ENCODE measurements at regions not wholly inside any gene's neighbourhood (a gene's known extent, or its start where the extent isn't known, plus 50 kb on each side); places are given as distances from the start of the nearest gene placed in this dataset.

GRCh38 chr19:28840891-28841290, 372.1 kb downstream of the UQCRFS1 start:
- DNase-seq (ENCODE audit: low read depth) = no peak

DNA sequence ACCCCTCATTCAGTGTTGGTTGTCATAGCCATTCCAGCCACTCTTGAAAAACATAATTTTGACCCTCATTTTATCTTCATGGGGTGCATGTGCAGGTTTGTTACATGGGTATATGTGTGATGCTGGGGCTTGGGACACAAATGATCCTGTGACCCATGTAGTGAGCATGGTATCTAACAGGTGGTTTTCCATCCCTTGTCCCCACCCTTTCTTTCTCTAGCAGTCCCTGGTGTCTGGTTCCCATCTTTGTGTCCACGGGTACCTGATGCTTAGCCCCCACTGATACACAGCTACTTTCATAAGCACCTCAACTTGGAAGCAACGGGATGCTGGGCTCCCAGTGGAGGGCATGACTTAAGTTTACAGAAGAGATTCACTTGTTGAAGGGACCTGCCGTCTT, 373.5 kb downstream of the UQCRFS1 start:
- no peak for DNase-seq (ENCODE audit: low read depth)

GRCh38 chr19:28838909-28839308, 374.0 kb downstream of the UQCRFS1 start:
- DNase-seq (ENCODE audit: low read depth) = no peak

DNA sequence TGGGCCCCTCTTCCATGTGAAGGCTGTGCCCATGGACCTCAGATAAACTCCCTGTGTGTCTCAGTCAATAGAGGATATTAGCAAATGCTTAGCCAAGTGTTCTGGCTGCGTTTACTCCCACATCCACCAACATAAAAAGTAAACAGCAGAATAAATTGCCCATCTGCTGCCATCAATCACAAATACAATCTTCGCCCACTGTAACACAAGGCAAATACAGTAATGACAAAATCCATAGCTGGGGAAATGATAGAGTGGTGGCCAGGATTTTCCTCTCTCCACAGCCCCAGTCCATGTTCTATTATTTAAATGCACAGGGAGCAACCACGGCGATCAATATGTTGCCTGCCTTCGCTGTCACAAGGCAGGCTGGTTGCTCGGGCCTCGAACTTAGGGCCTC, 376.5 kb downstream of the UQCRFS1 start:
- no peak for DNase-seq (ENCODE audit: low read depth)

- DNase-seq (ENCODE audit: low read depth) = no peak
Observed at GRCh38 chr19:28834996-28835395, 378.0 kb downstream of the UQCRFS1 start.

DNA sequence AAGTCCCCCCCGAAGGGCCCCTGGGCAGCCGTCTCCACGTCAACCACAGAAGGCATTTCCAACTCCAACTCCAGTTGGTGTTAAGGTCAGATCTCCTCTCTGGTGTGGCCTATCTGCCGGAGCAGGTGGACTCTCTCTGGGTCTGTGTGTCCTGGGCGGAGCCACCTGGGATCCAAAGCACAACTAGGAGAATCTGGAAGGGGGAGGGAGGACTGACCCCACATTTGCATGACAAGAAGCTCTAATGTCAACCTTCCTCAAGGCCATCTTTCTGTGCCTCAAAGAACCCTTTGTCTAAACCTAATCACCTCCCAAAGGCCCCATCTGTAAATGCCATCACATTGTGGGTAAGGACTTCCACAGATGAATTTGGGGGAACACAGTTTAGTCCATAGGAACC, 381.5 kb downstream of the UQCRFS1 start:
- DNase-seq (ENCODE audit: low read depth) = no peak

- no peak for DNase-seq (ENCODE audit: low read depth)
Observed at GRCh38 chr19:28829762-28830161, 383.2 kb downstream of the UQCRFS1 start.

DNA sequence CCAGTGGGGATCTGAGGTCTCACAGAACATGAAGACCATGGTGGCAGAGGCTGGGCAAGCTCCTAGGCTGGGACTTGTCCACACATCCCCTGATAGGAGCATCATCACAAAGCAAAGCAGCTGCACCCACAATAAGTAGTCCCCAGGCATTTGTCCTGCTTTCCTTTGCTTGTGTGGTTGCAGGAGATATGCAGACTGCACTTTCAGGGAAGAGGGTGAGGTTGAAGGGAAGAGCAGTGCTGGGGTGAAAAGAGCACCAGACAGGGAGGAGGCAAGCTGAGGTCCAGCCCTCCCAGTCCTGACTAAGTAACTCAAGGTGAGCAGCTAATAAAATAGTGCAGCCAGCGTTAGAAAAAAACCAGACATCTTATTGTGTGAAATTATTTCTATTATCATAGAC, 383.6 kb downstream of the UQCRFS1 start:
- no peak for DNase-seq (ENCODE audit: low read depth)

- DNase-seq (ENCODE audit: low read depth) = no peak
Observed at GRCh38 chr19:28828276-28828870, 384.6 kb downstream of the UQCRFS1 start.

- DNase-seq (ENCODE audit: low read depth) = no peak
Observed at GRCh38 chr19:28827382-28827781, 385.6 kb downstream of the UQCRFS1 start.

GRCh38 chr19:28823338-28823961, 389.5 kb downstream of the UQCRFS1 start:
- no peak for DNase-seq (ENCODE audit: low read depth)

- DNase-seq (ENCODE audit: low read depth) = no peak
Observed at GRCh38 chr19:28820289-28820688, 392.7 kb downstream of the UQCRFS1 start.

DNA sequence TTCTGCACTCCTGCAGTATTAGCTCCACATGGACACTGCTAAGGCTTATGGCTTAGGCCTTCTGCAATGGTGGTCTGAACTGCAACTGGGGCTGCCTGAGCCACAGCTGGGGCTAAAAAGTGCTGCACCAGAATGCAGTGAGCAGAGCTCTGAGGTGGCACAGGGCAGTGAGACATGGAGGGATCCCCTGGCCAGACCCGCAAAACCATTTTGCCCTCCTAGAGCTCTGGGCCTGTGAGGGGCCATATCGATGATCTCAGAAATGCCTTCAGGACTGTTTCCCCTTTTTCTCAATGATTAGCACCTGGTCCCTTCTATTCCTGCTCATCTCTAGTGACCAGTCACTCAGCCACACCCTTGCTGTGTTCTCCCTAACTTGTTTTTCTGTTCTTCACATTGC, 397.7 kb downstream of the UQCRFS1 start:
- no peak for DNase-seq (ENCODE audit: low read depth)

- DNase-seq (ENCODE audit: low read depth) = no peak
Observed at GRCh38 chr19:28794301-28794700, 418.6 kb downstream of the UQCRFS1 start.

- DNase-seq (ENCODE audit: low read depth) = no peak
Observed at GRCh38 chr19:28793391-28794168, 419.4 kb downstream of the UQCRFS1 start.

DNA sequence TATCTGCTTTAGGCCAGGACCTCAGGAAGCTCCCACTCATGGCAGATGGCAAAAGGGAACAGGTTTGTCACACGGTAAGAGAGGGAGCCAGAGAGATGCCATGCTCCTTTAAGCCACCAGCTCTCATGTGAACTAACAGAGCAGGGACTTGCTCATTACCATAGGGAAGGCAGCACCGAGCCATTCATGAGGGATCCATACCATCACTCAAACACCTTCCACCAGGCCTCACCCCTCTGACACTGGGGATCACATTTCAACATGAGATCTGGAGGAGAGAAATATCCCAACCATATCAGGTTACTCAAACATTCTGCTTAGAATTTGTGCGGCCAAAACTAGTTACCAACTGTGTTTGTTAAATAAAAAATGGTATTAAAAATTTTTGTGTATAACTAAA, 427.0 kb downstream of the UQCRFS1 start:
- DNase-seq (ENCODE audit: low read depth) = no peak

GRCh38 chr19:28764066-28764465, 448.9 kb downstream of the UQCRFS1 start:
- DNase-seq (ENCODE audit: low read depth) = no peak

DNA sequence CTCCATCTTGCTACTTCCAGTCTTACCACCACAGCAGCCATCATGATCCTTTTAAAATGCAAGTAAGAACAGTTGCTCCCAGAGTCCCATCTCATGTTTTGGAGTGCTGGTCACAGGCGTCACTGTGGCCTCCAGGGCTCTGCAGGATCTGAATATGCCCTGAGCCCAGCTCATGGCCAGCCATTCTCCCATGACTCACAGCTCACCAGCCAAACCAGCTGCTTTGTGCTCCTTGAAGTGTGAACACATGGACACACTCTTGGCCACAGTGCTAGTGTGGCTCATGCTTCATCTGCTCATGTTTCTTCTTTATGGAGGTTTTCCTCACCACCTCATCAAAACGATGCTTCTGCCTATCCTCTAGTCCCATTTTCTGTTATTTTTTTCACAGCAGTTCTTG, 466.5 kb downstream of the UQCRFS1 start:
- no peak for DNase-seq (ENCODE audit: low read depth)

DNA sequence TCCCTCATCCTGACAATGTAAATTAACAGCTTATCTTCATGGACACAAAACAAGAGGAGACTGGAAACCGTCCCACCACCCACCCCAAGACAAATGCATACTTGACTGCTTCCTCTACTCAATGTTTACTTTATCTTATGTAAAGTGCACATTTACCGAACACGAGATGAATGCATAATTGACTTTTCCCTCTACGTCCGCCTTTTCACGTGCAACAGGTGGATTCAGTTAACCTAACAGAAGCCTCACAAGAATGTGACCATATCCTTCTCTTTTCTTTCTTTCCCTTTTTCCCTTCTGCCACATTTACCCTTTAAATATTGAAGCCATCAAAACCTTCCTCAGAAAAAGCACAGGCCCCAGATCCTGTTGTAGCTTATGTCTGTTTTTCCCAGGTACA, 468.0 kb downstream of the UQCRFS1 start:
- no peak for DNase-seq (ENCODE audit: low read depth)

DNA sequence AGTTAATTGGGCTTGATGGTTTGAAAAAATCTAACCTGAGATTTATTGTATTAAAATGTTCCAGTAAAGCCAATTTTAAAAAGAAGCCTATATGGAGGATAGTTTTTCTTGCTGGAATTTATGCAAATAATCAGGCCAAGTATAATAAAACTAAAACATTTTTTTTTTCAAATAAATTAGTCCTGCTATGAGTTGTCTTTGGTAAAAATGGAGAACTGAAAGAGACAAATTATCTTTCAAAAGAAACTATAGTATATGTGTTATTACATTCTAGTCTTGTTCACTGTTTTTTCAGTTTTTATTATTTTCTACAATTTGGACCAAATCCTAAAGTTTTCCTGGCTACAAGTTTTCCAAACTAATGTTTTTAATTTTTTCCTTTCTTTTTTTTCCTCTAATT, 468.9 kb downstream of the UQCRFS1 start:
- no peak for DNase-seq (ENCODE audit: low read depth)

DNA sequence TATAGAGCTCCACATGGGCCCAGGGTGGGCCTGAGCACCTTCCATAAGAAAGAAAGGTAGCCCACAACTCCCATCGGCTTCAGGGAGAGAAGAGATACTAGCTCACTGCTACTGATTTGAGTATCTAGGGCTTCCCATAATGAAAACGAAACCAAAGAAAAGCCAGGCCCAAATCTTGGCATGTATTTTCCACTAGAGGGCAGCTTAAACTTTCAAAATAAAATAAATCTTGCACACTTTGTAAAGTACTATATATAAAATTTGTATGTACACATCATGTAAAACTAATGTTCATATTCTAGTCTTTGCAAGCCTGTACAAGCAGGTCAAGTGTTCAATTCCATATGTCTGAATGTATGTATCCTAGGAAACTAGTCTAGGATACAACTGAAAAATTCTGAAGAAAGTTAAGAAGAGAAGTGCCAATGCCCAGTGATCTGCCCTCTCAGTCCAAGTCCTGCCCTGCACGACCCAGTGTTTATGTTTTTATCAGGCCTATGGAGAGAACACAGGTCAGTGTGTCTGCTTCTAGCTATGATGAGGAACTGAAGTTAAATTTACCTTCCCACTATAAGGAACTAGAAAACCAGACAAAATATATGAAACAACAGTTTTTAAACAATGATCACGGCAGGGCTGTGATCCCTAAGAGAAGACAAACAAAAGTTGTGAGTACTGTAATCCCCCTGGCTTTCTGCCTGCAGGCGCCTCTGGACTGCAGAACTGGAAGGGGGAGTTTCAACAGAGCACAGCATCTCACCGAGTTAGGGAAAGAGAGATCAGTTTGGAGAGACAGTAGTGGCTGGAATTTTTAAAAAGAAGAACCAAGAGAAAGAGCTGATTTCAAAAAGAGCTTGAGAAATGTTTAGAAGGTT, 475.7 kb downstream of the UQCRFS1 start:
- DNase-seq (ENCODE audit: low read depth) = no peak

- DNase-seq (ENCODE audit: low read depth) = no peak
Observed at GRCh38 chr19:28736528-28736927, 476.4 kb downstream of the UQCRFS1 start.

DNA sequence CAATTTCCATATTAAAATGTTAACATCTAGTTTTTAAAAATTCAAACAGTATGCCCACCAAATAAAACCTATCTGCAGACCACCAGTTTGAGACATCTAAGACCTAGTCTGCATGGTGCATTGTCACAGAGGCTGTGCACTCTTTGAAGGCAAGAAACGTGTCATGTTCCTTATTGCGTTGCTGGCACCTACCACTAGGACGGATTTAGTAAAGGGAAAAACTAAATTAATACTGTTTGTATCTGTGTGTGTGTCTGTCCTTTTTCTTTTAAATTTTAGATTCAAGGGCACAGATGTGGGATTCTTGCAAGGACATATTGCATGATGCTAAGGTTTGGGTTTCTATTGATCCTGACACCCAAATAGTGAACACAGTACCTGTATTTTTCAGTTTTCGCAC, 481.4 kb downstream of the UQCRFS1 start:
- DNase-seq (ENCODE audit: low read depth) = no peak
